ENCODE measurements at regions not wholly inside any gene's neighbourhood (a gene's known extent, or its start where the extent isn't known, plus 50 kb on each side); places are given as distances from the start of the nearest gene placed in this dataset.
"Not testable (repeated sequence)": the region's sequence is repeated elsewhere in the genome, so short reads cannot be mapped to it uniquely, and the experiment has no call there.

DNA sequence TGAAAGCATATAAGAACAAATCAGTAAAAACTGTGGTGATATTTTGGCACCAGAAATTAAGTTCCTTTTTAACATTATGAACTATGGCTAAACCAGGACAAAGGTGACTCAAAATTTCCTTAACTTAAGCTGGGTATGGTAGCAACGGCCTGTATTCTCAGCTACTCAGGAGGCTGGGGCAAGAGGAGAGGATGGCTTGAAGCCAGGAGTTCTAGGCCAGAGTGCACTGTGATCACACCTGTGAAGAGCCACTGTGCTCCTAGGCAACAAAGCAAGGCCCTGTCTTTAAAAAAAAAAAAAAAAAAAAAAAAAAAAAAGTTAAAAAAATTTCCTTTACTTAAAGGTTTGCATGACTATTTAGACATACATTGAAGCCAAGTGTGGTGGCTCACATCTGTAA lies 327.5 kb downstream of the GOLGA6L6 start:
- H4K20me1 ChIP-seq (ENCODE audit: insufficient read depth); H3K4me3 ChIP-seq (replicated peaks in 1 of 2; ENCODE audit: low read depth in 1 of 2, low read length in 2 of 2); H3K9me2 ChIP-seq (ENCODE audit: insufficient read depth); H3K36me3 ChIP-seq (ENCODE audit: control insufficient read depth in 1 of 2, insufficient read depth in 2 of 2, low read length in 2 of 2); H3K79me2 ChIP-seq (ENCODE audit: insufficient read depth, low read length); CTCF ChIA-PET; DNase-seq (ENCODE audit: low read depth, low spot score); BruUV-seq (replicated peaks); H3K27me3 ChIP-seq (ENCODE audit: insufficient read depth, low read length); POLR2A ChIA-PET; H2AFZ ChIP-seq (ENCODE audit: low read depth, low read length, poor library complexity, severe bottlenecking); H3K4me2 ChIP-seq (ENCODE audit: low read length); H3K27ac ChIP-seq (ENCODE audit: low read depth, low read length); H3K4me1 ChIP-seq (ENCODE audit: control insufficient read depth in 1 of 2, insufficient read depth in 2 of 2, low read length in 2 of 2); ATAC-seq; H3K9ac ChIP-seq (ENCODE audit: low read length); RAD21 ChIA-PET (ENCODE audit: low non-redundant PET in 1 of 2, low total read pairs in 2 of 2, uncharacterized antibody in 2 of 2, unreplicated experiment in 2 of 2): not testable (repeated sequence)
- intact Hi-C loops (cut with micrococcal nuclease), result loop anchor here (10.0 kb wide), 1 partner anchor 191 kb away; no protein-coding TSS in a partner anchor
- H3K9me3 ChIP-seq (ENCODE audit: control insufficient read depth in 1 of 2, insufficient read depth in 1 of 2, low read depth in 1 of 2, low read length in 2 of 2), result peaks cover 0 to 10% of the 10 kb centered on the region in 2 experiments; a peak in 2 of 4 replicates

DNA sequence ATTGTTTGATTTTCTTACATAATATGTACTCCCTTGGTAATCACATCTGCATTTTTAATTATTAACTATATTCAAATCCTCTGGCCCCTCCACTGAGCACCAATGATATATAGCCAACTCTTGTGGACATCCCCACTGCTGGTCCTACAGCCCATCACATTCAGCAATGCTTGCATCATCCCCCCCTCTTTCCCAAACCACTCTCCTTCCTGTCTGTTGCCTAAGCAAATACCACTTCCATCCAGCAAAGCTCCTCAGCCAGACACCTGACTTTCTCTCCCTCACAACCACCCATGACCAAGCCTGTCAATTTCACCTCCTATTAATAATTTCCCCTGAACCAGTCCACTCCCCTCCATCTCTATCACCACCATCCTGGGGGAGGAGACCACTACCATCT lies 330.1 kb downstream of the GOLGA6L6 start:
- DNase-seq (ENCODE audit: low read depth, low spot score); H3K9me2 ChIP-seq (ENCODE audit: insufficient read depth); H3K4me1 ChIP-seq (ENCODE audit: control insufficient read depth in 1 of 2, insufficient read depth in 2 of 2, low read length in 2 of 2); H3K27ac ChIP-seq (ENCODE audit: low read depth, low read length); POLR2A ChIA-PET; H3K4me3 ChIP-seq (replicated peaks in 1 of 2; ENCODE audit: low read depth in 1 of 2, low read length in 2 of 2); H4K20me1 ChIP-seq (ENCODE audit: insufficient read depth); H3K79me2 ChIP-seq (ENCODE audit: insufficient read depth, low read length); BruUV-seq (replicated peaks); H3K27me3 ChIP-seq (ENCODE audit: insufficient read depth, low read length); H3K9me3 ChIP-seq (ENCODE audit: control insufficient read depth in 1 of 2, insufficient read depth in 1 of 2, low read depth in 1 of 2, low read length in 2 of 2); CTCF ChIA-PET; RAD21 ChIA-PET (ENCODE audit: low non-redundant PET in 1 of 2, low total read pairs in 2 of 2, uncharacterized antibody in 2 of 2, unreplicated experiment in 2 of 2); H3K9ac ChIP-seq (ENCODE audit: low read length); H3K4me2 ChIP-seq (ENCODE audit: low read length); H3K36me3 ChIP-seq (ENCODE audit: control insufficient read depth in 1 of 2, insufficient read depth in 2 of 2, low read length in 2 of 2); ATAC-seq; H2AFZ ChIP-seq (ENCODE audit: low read depth, low read length, poor library complexity, severe bottlenecking): not testable (repeated sequence)
- intact Hi-C loops (cut with micrococcal nuclease), result loop anchor here (10.0 kb wide), 1 partner anchor 193 kb away; no protein-coding TSS in a partner anchor

DNA sequence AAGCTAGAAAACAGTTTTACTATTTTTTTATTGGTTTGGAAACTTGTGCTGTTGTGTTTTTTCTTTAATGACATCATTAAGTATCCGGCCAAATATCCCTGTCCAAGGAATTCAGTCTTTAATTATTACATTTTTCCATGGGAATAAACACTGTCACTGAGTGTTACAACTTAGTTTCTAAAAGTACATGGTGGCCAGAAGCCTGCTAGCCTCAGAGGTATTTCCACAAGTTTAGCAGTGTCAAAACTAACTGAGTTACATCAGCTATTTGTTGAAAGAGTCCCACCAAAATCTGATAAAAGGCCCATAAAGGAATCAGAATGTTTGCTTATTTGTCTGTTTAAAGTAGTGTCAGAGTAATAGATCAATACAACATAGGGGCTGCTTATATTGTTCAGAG lies 331.6 kb downstream of the GOLGA6L6 start:
- H3K9me3 ChIP-seq (ENCODE audit: control insufficient read depth in 1 of 2, insufficient read depth in 1 of 2, low read depth in 1 of 2, low read length in 2 of 2); H3K4me3 ChIP-seq (replicated peaks in 1 of 2; ENCODE audit: low read depth in 1 of 2, low read length in 2 of 2); ATAC-seq; H2AFZ ChIP-seq (ENCODE audit: low read depth, low read length, poor library complexity, severe bottlenecking); H3K27ac ChIP-seq (ENCODE audit: low read depth, low read length); DNase-seq (ENCODE audit: low read depth, low spot score); H4K20me1 ChIP-seq (ENCODE audit: insufficient read depth); POLR2A ChIA-PET; H3K27me3 ChIP-seq (ENCODE audit: insufficient read depth, low read length); H3K9me2 ChIP-seq (ENCODE audit: insufficient read depth); H3K36me3 ChIP-seq (ENCODE audit: control insufficient read depth in 1 of 2, insufficient read depth in 2 of 2, low read length in 2 of 2); H3K9ac ChIP-seq (ENCODE audit: low read length); BruUV-seq (replicated peaks); RAD21 ChIA-PET (ENCODE audit: low non-redundant PET in 1 of 2, low total read pairs in 2 of 2, uncharacterized antibody in 2 of 2, unreplicated experiment in 2 of 2); H3K4me2 ChIP-seq (ENCODE audit: low read length); H3K4me1 ChIP-seq (ENCODE audit: control insufficient read depth in 1 of 2, insufficient read depth in 2 of 2, low read length in 2 of 2); CTCF ChIA-PET; H3K79me2 ChIP-seq (ENCODE audit: insufficient read depth, low read length): not testable (repeated sequence)
- intact Hi-C loops (cut with micrococcal nuclease), result loop anchor here (10.0 kb wide), 1 partner anchor 195 kb away; no protein-coding TSS in a partner anchor

DNA sequence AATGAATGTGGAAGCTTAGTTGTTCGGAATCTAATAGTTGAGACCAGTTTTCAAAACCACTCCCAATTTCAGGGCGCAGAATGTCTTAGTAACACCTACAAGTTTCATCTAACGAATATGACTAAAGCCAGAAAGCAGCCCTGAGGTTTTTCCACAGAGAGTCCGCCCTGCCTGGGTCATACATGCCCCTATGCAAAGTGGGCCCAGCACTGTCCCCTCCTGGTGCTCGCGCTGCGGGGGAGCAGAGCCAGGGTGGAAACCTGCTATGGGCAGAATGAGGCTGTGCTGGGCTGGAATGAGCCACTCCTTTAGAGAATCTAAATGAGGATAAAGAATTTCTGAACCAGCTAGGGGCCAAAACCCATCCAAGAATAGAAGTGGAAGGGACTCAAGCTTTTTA lies 334.0 kb downstream of the GOLGA6L6 start:
- H3K27me3 ChIP-seq (ENCODE audit: insufficient read depth, low read length); H3K9ac ChIP-seq (ENCODE audit: low read length); BruUV-seq (replicated peaks); DNase-seq (ENCODE audit: low read depth, low spot score); H3K79me2 ChIP-seq (ENCODE audit: insufficient read depth, low read length); H3K9me2 ChIP-seq (ENCODE audit: insufficient read depth); H3K4me1 ChIP-seq (ENCODE audit: control insufficient read depth in 1 of 2, insufficient read depth in 2 of 2, low read length in 2 of 2); CTCF ChIA-PET; H3K27ac ChIP-seq (ENCODE audit: low read depth, low read length); H2AFZ ChIP-seq (ENCODE audit: low read depth, low read length, poor library complexity, severe bottlenecking); POLR2A ChIA-PET; RAD21 ChIA-PET (ENCODE audit: low non-redundant PET in 1 of 2, low total read pairs in 2 of 2, uncharacterized antibody in 2 of 2, unreplicated experiment in 2 of 2); ATAC-seq; H4K20me1 ChIP-seq (ENCODE audit: insufficient read depth); H3K36me3 ChIP-seq (ENCODE audit: control insufficient read depth in 1 of 2, insufficient read depth in 2 of 2, low read length in 2 of 2); H3K4me2 ChIP-seq (ENCODE audit: low read length); H3K9me3 ChIP-seq (ENCODE audit: control insufficient read depth in 1 of 2, insufficient read depth in 1 of 2, low read depth in 1 of 2, low read length in 2 of 2); H3K4me3 ChIP-seq (replicated peaks in 1 of 2; ENCODE audit: low read depth in 1 of 2, low read length in 2 of 2); intact Hi-C loops (cut with micrococcal nuclease): not testable (repeated sequence)

DNA sequence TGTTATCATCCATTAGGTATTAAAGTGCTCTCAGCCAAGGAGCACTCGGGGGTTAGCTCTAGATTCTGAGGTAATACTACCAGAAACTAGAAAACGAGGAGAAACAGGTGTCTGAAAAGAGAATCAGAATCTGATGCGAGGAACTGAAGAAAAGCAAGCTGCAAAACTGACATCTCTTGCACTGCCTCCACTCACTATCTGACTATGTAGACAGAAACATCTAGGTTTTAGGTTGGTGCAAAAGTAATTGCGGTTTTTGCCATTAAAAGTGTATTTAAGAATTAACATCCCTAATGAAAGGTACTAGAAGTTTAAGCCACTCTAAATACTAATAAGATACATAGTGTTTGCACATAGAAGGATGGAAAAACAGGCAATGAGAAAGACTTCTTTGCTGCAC lies 334.4 kb downstream of the GOLGA6L6 start:
- CTCF ChIA-PET; H3K9me2 ChIP-seq (ENCODE audit: insufficient read depth); H3K4me1 ChIP-seq (ENCODE audit: control insufficient read depth in 1 of 2, insufficient read depth in 2 of 2, low read length in 2 of 2); H3K79me2 ChIP-seq (ENCODE audit: insufficient read depth, low read length); H2AFZ ChIP-seq (ENCODE audit: low read depth, low read length, poor library complexity, severe bottlenecking); H3K9me3 ChIP-seq (ENCODE audit: control insufficient read depth in 1 of 2, insufficient read depth in 1 of 2, low read depth in 1 of 2, low read length in 2 of 2); H3K4me2 ChIP-seq (ENCODE audit: low read length); H3K9ac ChIP-seq (ENCODE audit: low read length); H3K27me3 ChIP-seq (ENCODE audit: insufficient read depth, low read length); RAD21 ChIA-PET (ENCODE audit: low non-redundant PET in 1 of 2, low total read pairs in 2 of 2, uncharacterized antibody in 2 of 2, unreplicated experiment in 2 of 2); H3K4me3 ChIP-seq (replicated peaks in 1 of 2; ENCODE audit: low read depth in 1 of 2, low read length in 2 of 2); ATAC-seq; DNase-seq (ENCODE audit: low read depth, low spot score); H4K20me1 ChIP-seq (ENCODE audit: insufficient read depth); H3K36me3 ChIP-seq (ENCODE audit: control insufficient read depth in 1 of 2, insufficient read depth in 2 of 2, low read length in 2 of 2); POLR2A ChIA-PET; intact Hi-C loops (cut with micrococcal nuclease); BruUV-seq (replicated peaks); H3K27ac ChIP-seq (ENCODE audit: low read depth, low read length): not testable (repeated sequence)

Measured in HCT116 (cell line).